Keratinocyte (primary cell): ENCODE measurements at regions not wholly inside any gene's neighbourhood (a gene's known extent, or its start where the extent isn't known, plus 50 kb on each side); places are given as distances from the start of the nearest gene placed in this dataset.

ENCODE experiments used
- DNase-seq: peaks from one replicate; pipeline ENCODE4 v3.0.0-alpha.2; 2011; ENCODE audit warnings: low read depth, missing footprints, low spot score
- FAIRE-seq: peaks from 2 replicates; lab custom pipeline; 2011; peaks lifted over from hg19 to GRCh38; lab: Jason Lieb, UNC
- H2AFZ ChIP-seq: 2 replicates; pipeline ENCODE4 v1.6.0; 2012; ENCODE audit warnings: low read length, control low read depth, inconsistent platforms; ENCODE audit not compliant: control insufficient read depth
- H3K27ac ChIP-seq: 2 replicates; pipeline ENCODE4 v1.5.1; 2011; ENCODE audit warnings: low read length; ENCODE audit not compliant: control insufficient read depth, insufficient read depth
- H3K27me3 ChIP-seq: 3 replicates; pipeline ENCODE4 v1.6.0; 2011; ENCODE audit warnings: low read length; ENCODE audit not compliant: control insufficient read depth, insufficient read depth; ENCODE audit errors: extremely low read depth
- H3K36me3 ChIP-seq, 2 experiments: 2 replicates in 1 of 2; 3 replicates in 1 of 2; pipeline ENCODE4 v1.5.1; 2011; ENCODE audit warnings: low read length in 2 of 2, mild to moderate bottlenecking in 1 of 2; ENCODE audit not compliant: control insufficient read depth in 2 of 2, insufficient read depth in 2 of 2; ENCODE audit errors: extremely low read depth in 1 of 2
- H3K4me1 ChIP-seq: 3 replicates; pipeline ENCODE4 v1.5.1; 2011; ENCODE audit warnings: low read length; ENCODE audit not compliant: control insufficient read depth, insufficient read depth; ENCODE audit errors: extremely low read depth
- H3K4me2 ChIP-seq: 3 replicates; pipeline ENCODE4 v1.6.0; 2011; ENCODE audit warnings: low read depth, low read length; ENCODE audit not compliant: control insufficient read depth, insufficient read depth; ENCODE audit errors: extremely low read depth
- H3K4me3 ChIP-seq, 3 experiments: fragments of 200-600 bp in 1 of 3; sonication (generic) in 1 of 3; 2 replicates in 2 of 3; 3 replicates in 1 of 3; pipeline ENCODE4 v1.5.1; 2011 to 2016; ENCODE audit warnings: low read length in 3 of 3, mild to moderate bottlenecking in 3 of 3, control low read depth in 2 of 3, inconsistent platforms in 1 of 3, low read depth in 1 of 3, mixed read lengths in 1 of 3, mixed run types in 1 of 3, moderate library complexity in 1 of 3; ENCODE audit not compliant: control insufficient read depth in 2 of 3, insufficient read depth in 2 of 3; ENCODE audit errors: extremely low read depth in 1 of 3
- H3K79me2 ChIP-seq: 2 replicates; pipeline ENCODE4 v1.6.0; 2012; ENCODE audit warnings: low read length; ENCODE audit not compliant: control insufficient read depth, insufficient read depth
- H3K9ac ChIP-seq: 3 replicates; pipeline ENCODE4 v1.6.0; 2011; ENCODE audit warnings: low read length; ENCODE audit not compliant: control insufficient read depth, insufficient read depth; ENCODE audit errors: extremely low read depth
- H3K9me1 ChIP-seq: 3 replicates; pipeline ENCODE4 v1.6.0; 2011; ENCODE audit warnings: low read length; ENCODE audit not compliant: control insufficient read depth, insufficient read depth; ENCODE audit errors: extremely low read depth
- H3K9me3 ChIP-seq: 2 replicates; pipeline ENCODE4 v1.5.1; 2012; ENCODE audit warnings: low read depth, low read length; ENCODE audit not compliant: control insufficient read depth
- H4K20me1 ChIP-seq: 3 replicates; pipeline ENCODE4 v1.6.0; 2011; ENCODE audit warnings: low read length; ENCODE audit not compliant: control insufficient read depth, insufficient read depth; ENCODE audit errors: extremely low read depth
- CTCF ChIP-seq, 3 experiments: IDR thresholded peaks in 1 of 3; conservative IDR thresholded peaks in 1 of 3; optimal IDR thresholded peaks in 1 of 3; 2 replicates in 2 of 3; 3 replicates in 1 of 3; pipeline versions ENCODE3 to v1.5.1; 2011; ENCODE audit warnings: low read length in 3 of 3, mild to moderate bottlenecking in 3 of 3, moderate library complexity in 2 of 3, control low read depth in 1 of 3, inconsistent platforms in 1 of 3; ENCODE audit not compliant: insufficient read depth in 2 of 3; ENCODE audit errors: extremely low read depth in 1 of 3
- EZH2 ChIP-seq: IDR thresholded peaks from one replicate; pipeline ENCODE4 v1.6.1; 2012; ENCODE audit warnings: inconsistent platforms, mild to moderate bottlenecking, low read length, moderate library complexity
- dilution Hi-C: fragments of 300-500 bp; cut with MboI; formaldehyde crosslinking; loops from one replicate; pipeline ENCODE4 v1.7.0; 2020; ENCODE audit warnings: low sequenced_read_pairs; ENCODE audit not compliant: extremely low pct_ligation_motif_present

DNA sequence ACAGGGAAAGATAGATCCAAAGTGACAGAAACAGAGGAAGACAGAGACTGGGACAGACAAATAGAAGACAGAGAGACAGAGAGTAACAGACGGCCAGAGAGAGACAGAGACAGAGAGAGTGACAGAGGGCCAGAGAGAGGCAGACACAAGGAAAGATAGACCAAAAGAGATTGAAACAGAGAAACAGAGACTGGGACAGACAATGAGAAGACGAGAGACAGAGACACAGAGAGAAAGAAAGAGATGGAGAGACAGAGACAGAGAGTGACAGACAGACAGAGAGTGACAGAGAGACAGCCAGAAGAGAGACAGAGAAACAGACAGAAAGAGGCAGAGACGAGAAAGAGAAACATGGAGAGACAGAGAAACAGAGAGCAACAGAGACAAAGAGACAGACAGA lies 127.3 kb downstream of the UQCRFS1 start:
- no peaks in the 10 kb centered on the region for H3K79me2 ChIP-seq

GRCh38 chr19:29085206-29085605 lies 127.7 kb downstream of the UQCRFS1 start:
- no peaks in the 10 kb centered on the region for H3K27me3 ChIP-seq
- no peaks in the 10 kb centered on the region for H3K4me1 ChIP-seq
- no peak for DNase-seq
- H3K27ac ChIP-seq: no peak overlapping the region
- peaks cover 10% of the 10 kb centered on the region for H3K9me3 ChIP-seq
- TF ChIP-seq EZH2 (no peak), CTCF (optimal IDR thresholded peaks at IDR 0.05 in 1 of 3, IDR thresholded peaks at IDR 0.05 in 1 of 3, conservative IDR thresholded peaks at IDR 0.05 in 1 of 3; ENCODE audit: extremely low read depth in 1 of 3, insufficient read depth in 2 of 3, low read length in 3 of 3) (no peak)
- dilution Hi-C loops: no loop called here
- no peaks in the 10 kb centered on the region for H4K20me1 ChIP-seq
- FAIRE-seq: no peak
- H3K4me3 ChIP-seq: no peak overlapping the region
- no peaks in the 10 kb centered on the region for H3K9me1 ChIP-seq
- H3K36me3 ChIP-seq: no peaks in the 10 kb centered on the region
- no peaks in the 10 kb centered on the region for H3K79me2 ChIP-seq
- H3K4me2 ChIP-seq: no peak overlapping the region
- H3K9ac ChIP-seq: no peak overlapping the region
- no peak overlapping the region for H2AFZ ChIP-seq

More for the DNA sequence above, 127.3 kb downstream of the UQCRFS1 start:
- dilution Hi-C loops: no loop called here
- Histone ChIP-seq H3K9ac (no peak overlapping the region), H3K27ac (no peak overlapping the region), H4K20me1 (no peaks in the 10 kb centered on the region), H2AFZ (no peak overlapping the region), H3K36me3 (no peaks in the 10 kb centered on the region), H3K4me3 (no peak overlapping the region), H3K9me1 (no peaks in the 10 kb centered on the region), H3K27me3 (no peaks in the 10 kb centered on the region), H3K4me2 (no peak overlapping the region), H3K4me1 (no peaks in the 10 kb centered on the region), H3K9me3 (peaks cover 10% of the 10 kb centered on the region)
- no peak for FAIRE-seq
- TF ChIP-seq CTCF (optimal IDR thresholded peaks at IDR 0.05 in 1 of 3, IDR thresholded peaks at IDR 0.05 in 1 of 3, conservative IDR thresholded peaks at IDR 0.05 in 1 of 3; ENCODE audit: extremely low read depth in 1 of 3, insufficient read depth in 2 of 3, low read length in 3 of 3): no peak
- TF ChIP-seq EZH2: no peak
- DNase-seq: no peak
